Neural cell (in vitro differentiated cells): ENCODE measurements at regions not wholly inside any gene's neighbourhood (a gene's known extent, or its start where the extent isn't known, plus 50 kb on each side); places are given as distances from the start of the nearest gene placed in this dataset.
"Not testable (repeated sequence)": the region's sequence is repeated elsewhere in the genome, so short reads cannot be mapped to it uniquely, and the experiment has no call there.

Source experiments
- H2AFZ ChIP-seq: fragments of 200-600, 300-800 bp; sonication (generic), shearing (Covaris generic); 2 replicates; pipeline ENCODE4 v1.6.0; 2014; ENCODE audit warnings: low read depth, mild to moderate bottlenecking, antibody characterized with exemption, low read length, moderate library complexity
- H3F3A ChIP-seq: fragments of 200-600 bp; shearing (Covaris generic); 2 replicates; pipeline ENCODE4 v1.6.1; 2016; ENCODE audit warnings: mild to moderate bottlenecking, moderate library complexity, mixed read lengths, antibody characterized with exemption, low read length; ENCODE audit not compliant: insufficient read depth, poor library complexity, severe bottlenecking
- H3K27ac ChIP-seq: fragments of 200-600, 300-800 bp; sonication (generic), shearing (Covaris generic); 2 replicates; pipeline ENCODE4 v1.5.1; 2014; ENCODE audit warnings: mild to moderate bottlenecking, low read length, moderate library complexity
- H3K27me3 ChIP-seq: fragments of 300-800, 200-600 bp; sonication (generic), shearing (Covaris generic); 2 replicates; pipeline ENCODE4 v1.6.0; 2014; ENCODE audit warnings: mild to moderate bottlenecking, low read depth, low read length, moderate library complexity; ENCODE audit not compliant: insufficient read depth
- H3K36me3 ChIP-seq: fragments of 300-800, 200-600 bp; sonication (generic), shearing (Covaris generic); 2 replicates; pipeline ENCODE4 v1.5.1; 2014; ENCODE audit warnings: mild to moderate bottlenecking, antibody characterized with exemption, low read length, moderate library complexity; ENCODE audit not compliant: insufficient read depth
- H3K4me2 ChIP-seq: fragments of 300-800, 200-600 bp; sonication (generic), shearing (Covaris generic); 2 replicates; pipeline ENCODE4 v1.6.0; 2014; ENCODE audit warnings: mild to moderate bottlenecking, low read length
- H3K4me3 ChIP-seq: fragments of 300-800, 200-600 bp; sonication (generic), shearing (Covaris generic); 2 replicates; pipeline ENCODE4 v1.5.1; 2014; ENCODE audit warnings: mild to moderate bottlenecking, low read length, moderate library complexity
- H3K79me2 ChIP-seq: fragments of 200-600 bp; shearing (Covaris generic); replicated peaks from 2 replicates; pipeline ENCODE4 v1.6.0; 2014; ENCODE audit warnings: mild to moderate bottlenecking, low read length, moderate library complexity; ENCODE audit not compliant: insufficient read depth
- H3K9ac ChIP-seq: fragments of 300-800, 200-600 bp; sonication (generic), shearing (Covaris generic); 2 replicates; pipeline ENCODE4 v1.6.1; 2016; ENCODE audit warnings: mild to moderate bottlenecking, low read length, mixed read lengths
- H3K9me2 ChIP-seq: fragments of 200-600 bp; shearing (Covaris generic); 2 replicates; pipeline ENCODE4 v1.6.1; 2016; ENCODE audit warnings: mild to moderate bottlenecking, low read length, mixed read lengths; ENCODE audit not compliant: insufficient read depth
- H3K9me3 ChIP-seq: fragments of 200-600, 300-800 bp; sonication (generic), shearing (Covaris generic); 2 replicates; pipeline ENCODE4 v1.6.1; 2016; ENCODE audit warnings: mild to moderate bottlenecking, mixed run types, low read length, moderate library complexity, mixed read lengths
- H4K20me1 ChIP-seq: fragments of 200-600 bp; shearing (Covaris generic); 2 replicates; pipeline ENCODE4 v1.6.1; 2016; ENCODE audit warnings: mild to moderate bottlenecking, mixed run types; ENCODE audit not compliant: insufficient read depth
- EP300 ChIP-seq: fragments of 450-650 bp; conservative IDR thresholded peaks from 2 replicates; pipeline ENCODE4 v1.6.1; 2014; ENCODE audit warnings: antibody characterized with exemption, mild to moderate bottlenecking, moderate library complexity; ENCODE audit not compliant: poor library complexity, severe bottlenecking
- EZH2 ChIP-seq: fragments of 200-600, 300-800 bp; shearing (Covaris generic), sonication (generic); IDR thresholded peaks from 2 replicates; pipeline ENCODE4 v1.6.1; 2014; ENCODE audit warnings: antibody characterized with exemption, low read length, borderline replicate concordance, mild to moderate bottlenecking; ENCODE audit not compliant: insufficient read depth, poor library complexity, severe bottlenecking
- MXI1 ChIP-seq: fragments of 450-650 bp; conservative IDR thresholded peaks from 2 replicates; pipeline ENCODE4 v1.6.1; 2014; ENCODE audit warnings: antibody characterized with exemption, mild to moderate bottlenecking; ENCODE audit not compliant: poor library complexity, severe bottlenecking
- POLR2AphosphoS5 ChIP-seq: IDR thresholded peaks from 2 replicates; pipeline ENCODE4 v1.6.1; 2012
- RAD21 ChIP-seq: fragments of 450-650 bp; conservative IDR thresholded peaks from 2 replicates; pipeline ENCODE4 v1.6.1; 2014; ENCODE audit warnings: antibody characterized with exemption, mild to moderate bottlenecking, moderate library complexity
- SMC3 ChIP-seq: fragments of 450-650 bp; conservative IDR thresholded peaks from 2 replicates; pipeline ENCODE4 v1.6.1; 2014; ENCODE audit warnings: antibody characterized with exemption, mild to moderate bottlenecking, moderate library complexity; ENCODE audit not compliant: poor library complexity
- TAF1 ChIP-seq: IDR thresholded peaks from 2 replicates; pipeline ENCODE4 v1.6.1; 2012; ENCODE audit warnings: low read depth
- TF ChIP-seq, protein P1 (sequence below): fragments of 450-650 bp; IDR thresholded peaks from 2 replicates; pipeline ENCODE4 v1.5.1; 2014; ENCODE audit warnings: antibody characterized with exemption, mild to moderate bottlenecking, moderate library complexity; ENCODE audit not compliant: poor library complexity, severe bottlenecking
- TF ChIP-seq, protein P2 (sequence below): IDR thresholded peaks from 2 replicates; pipeline ENCODE4 v1.6.1; 2012; ENCODE audit warnings: borderline replicate concordance

DNA sequence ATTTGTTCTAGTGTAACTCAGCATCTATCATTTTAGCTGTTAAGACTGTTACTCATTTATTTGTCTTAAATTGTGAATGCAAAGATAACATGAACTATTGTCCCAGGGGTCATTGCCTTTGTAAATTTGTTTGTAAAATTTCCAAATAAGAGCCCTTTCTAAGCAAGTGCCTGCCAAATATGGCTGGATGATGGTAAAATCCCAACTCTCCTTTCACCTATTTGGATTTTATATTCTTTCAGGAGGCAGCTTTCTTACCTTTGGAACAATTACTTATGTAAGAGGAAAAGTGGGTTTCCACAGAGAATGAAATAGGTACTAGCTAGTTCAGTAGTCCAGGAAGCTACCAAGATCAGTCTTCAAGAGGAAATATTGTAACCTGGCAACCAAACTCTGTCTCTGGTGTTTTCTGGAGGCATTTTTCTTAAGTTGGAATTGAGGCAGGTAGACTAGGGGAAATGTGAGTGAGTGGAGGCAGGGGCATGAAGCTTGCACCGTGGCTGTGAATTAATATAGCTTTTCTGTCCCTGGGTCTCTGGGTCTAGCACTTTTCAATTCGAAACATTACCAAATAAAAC lies 88.5 kb upstream of the XIST start:
- Histone ChIP-seq H4K20me1 (no peaks in the 10 kb centered on the region), H3K27ac (no peak overlapping the region), H3F3A (no peaks in the 10 kb centered on the region), H3K36me3 (no peaks in the 10 kb centered on the region), H3K9ac (no peak overlapping the region), H3K9me2 (no peaks in the 10 kb centered on the region), H3K27me3 (no peaks in the 10 kb centered on the region), H3K79me2 (peaks cover 17% of the 10 kb centered on the region), H3K4me2 (no peak overlapping the region), H3K4me3 (no peak overlapping the region), H3K9me3 (no peaks in the 10 kb centered on the region), H2AFZ (no peak overlapping the region)
- TF ChIP-seq EP300 (no peak), SMC3 (no peak), TAF1 (no peak), POLR2AphosphoS5 (no peak), EZH2 (no peak), RAD21 (no peak), MXI1 (no peak)
- TF ChIP-seq, protein P1, sequence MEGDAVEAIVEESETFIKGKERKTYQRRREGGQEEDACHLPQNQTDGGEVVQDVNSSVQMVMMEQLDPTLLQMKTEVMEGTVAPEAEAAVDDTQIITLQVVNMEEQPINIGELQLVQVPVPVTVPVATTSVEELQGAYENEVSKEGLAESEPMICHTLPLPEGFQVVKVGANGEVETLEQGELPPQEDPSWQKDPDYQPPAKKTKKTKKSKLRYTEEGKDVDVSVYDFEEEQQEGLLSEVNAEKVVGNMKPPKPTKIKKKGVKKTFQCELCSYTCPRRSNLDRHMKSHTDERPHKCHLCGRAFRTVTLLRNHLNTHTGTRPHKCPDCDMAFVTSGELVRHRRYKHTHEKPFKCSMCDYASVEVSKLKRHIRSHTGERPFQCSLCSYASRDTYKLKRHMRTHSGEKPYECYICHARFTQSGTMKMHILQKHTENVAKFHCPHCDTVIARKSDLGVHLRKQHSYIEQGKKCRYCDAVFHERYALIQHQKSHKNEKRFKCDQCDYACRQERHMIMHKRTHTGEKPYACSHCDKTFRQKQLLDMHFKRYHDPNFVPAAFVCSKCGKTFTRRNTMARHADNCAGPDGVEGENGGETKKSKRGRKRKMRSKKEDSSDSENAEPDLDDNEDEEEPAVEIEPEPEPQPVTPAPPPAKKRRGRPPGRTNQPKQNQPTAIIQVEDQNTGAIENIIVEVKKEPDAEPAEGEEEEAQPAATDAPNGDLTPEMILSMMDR: no peak
- TF ChIP-seq, protein P2, sequence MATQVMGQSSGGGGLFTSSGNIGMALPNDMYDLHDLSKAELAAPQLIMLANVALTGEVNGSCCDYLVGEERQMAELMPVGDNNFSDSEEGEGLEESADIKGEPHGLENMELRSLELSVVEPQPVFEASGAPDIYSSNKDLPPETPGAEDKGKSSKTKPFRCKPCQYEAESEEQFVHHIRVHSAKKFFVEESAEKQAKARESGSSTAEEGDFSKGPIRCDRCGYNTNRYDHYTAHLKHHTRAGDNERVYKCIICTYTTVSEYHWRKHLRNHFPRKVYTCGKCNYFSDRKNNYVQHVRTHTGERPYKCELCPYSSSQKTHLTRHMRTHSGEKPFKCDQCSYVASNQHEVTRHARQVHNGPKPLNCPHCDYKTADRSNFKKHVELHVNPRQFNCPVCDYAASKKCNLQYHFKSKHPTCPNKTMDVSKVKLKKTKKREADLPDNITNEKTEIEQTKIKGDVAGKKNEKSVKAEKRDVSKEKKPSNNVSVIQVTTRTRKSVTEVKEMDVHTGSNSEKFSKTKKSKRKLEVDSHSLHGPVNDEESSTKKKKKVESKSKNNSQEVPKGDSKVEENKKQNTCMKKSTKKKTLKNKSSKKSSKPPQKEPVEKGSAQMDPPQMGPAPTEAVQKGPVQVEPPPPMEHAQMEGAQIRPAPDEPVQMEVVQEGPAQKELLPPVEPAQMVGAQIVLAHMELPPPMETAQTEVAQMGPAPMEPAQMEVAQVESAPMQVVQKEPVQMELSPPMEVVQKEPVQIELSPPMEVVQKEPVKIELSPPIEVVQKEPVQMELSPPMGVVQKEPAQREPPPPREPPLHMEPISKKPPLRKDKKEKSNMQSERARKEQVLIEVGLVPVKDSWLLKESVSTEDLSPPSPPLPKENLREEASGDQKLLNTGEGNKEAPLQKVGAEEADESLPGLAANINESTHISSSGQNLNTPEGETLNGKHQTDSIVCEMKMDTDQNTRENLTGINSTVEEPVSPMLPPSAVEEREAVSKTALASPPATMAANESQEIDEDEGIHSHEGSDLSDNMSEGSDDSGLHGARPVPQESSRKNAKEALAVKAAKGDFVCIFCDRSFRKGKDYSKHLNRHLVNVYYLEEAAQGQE: no peak

DNA sequence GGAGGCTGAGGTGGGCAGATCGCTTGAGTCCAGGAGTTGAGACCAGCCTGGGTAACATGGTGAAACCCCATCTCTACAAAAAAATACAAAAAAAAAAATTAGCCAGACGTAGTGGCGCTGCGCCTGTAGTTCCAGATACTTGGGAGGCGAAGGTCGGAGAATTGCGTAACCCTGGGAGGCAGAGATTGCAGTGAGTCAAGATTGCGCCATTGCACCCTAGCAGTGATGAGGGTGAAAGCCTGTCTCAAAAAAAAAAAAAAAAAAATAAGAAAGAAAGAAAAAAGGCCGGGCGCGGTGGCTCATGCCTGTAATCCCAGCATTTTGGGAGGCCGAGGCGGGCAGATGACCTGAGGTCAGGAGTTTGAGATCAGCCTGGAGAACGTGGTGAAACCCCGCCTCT lies 85.3 kb upstream of the XIST start:
- H3K4me3 ChIP-seq, H3K9me2 ChIP-seq, H3K27ac ChIP-seq, H2AFZ ChIP-seq, H3K9ac ChIP-seq, H3F3A ChIP-seq, H4K20me1 ChIP-seq, H3K27me3 ChIP-seq, H3K79me2 ChIP-seq, H3K4me2 ChIP-seq, H3K9me3 ChIP-seq, H3K36me3 ChIP-seq: not testable (repeated sequence)

DNA sequence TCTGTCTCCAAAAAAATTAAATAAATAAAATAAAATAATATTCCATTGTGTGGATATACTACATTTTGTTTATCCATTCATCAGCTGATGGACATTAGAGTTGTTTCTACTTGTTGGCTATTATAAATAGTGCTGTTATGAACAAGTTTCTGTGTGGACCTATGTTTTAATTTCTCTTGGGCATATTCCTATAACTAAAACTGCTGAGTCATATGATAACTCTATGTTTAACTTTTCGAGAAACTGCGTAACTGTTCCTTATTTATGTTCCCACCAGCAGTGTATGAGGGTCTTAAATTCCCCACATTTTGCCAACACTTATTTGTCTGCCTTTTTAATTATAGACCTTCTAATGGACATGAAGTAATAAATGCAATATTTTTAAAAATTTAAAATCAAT lies 80.0 kb upstream of the XIST start:
- H3K36me3 ChIP-seq: no peaks in the 10 kb centered on the region
- H4K20me1 ChIP-seq: no peaks in the 10 kb centered on the region
- TF ChIP-seq POLR2AphosphoS5 (no peak), RAD21 (no peak), EP300 (no peak)
- TF ChIP-seq, protein P2: no peak
- no peaks in the 10 kb centered on the region for H3K9me2 ChIP-seq
- H3K4me2 ChIP-seq: no peak overlapping the region
- H3K4me3 ChIP-seq: no peak overlapping the region
- no peak overlapping the region for H2AFZ ChIP-seq
- no peaks in the 10 kb centered on the region for H3K9me3 ChIP-seq
- no peaks in the 10 kb centered on the region for H3K79me2 ChIP-seq
- H3K9ac ChIP-seq: no peak overlapping the region
- H3F3A ChIP-seq: no peaks in the 10 kb centered on the region
- no peaks in the 10 kb centered on the region for H3K27me3 ChIP-seq
- H3K27ac ChIP-seq: no peak overlapping the region
